ENCODE measurements at regions not wholly inside any gene's neighbourhood (a gene's known extent, or its start where the extent isn't known, plus 50 kb on each side); places are given as distances from the start of the nearest gene placed in this dataset.

DNA sequence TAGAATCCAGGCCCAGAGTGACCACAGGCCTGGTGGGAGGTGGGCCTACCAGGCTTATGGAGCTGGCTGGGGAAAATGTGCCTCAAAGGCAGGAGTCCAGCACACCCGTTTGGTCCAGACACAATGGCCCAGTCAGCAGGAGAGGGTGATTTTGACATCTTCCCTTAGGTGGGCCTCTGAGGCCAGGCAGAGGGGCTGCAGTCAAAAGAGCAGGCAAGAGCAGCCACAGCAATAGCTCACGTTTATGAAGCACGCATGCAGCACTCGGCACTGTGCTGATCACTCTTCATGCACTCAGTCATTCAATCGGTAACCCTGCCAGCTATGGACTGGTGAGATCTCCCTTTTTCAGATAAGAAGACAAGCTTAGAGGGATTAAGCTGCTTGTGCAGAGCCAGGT is 146.8 kb downstream of the LRIG2 start (continued):
- TF ChIP-seq, protein P1, sequence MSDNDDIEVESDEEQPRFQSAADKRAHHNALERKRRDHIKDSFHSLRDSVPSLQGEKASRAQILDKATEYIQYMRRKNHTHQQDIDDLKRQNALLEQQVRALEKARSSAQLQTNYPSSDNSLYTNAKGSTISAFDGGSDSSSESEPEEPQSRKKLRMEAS (IDR thresholded peaks at IDR 0.05) = no peak
- no peak for TF ChIP-seq ASH2L (IDR thresholded peaks at IDR 0.05; ENCODE audit: low read length)
- TF ChIP-seq, protein P2, sequence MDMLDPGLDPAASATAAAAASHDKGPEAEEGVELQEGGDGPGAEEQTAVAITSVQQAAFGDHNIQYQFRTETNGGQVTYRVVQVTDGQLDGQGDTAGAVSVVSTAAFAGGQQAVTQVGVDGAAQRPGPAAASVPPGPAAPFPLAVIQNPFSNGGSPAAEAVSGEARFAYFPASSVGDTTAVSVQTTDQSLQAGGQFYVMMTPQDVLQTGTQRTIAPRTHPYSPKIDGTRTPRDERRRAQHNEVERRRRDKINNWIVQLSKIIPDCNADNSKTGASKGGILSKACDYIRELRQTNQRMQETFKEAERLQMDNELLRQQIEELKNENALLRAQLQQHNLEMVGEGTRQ (IDR thresholded peaks at IDR 0.05; ENCODE audit: low read length) = no peak
- TF ChIP-seq MAFK (IDR thresholded peaks at IDR 0.05; ENCODE audit: low read depth, low read length) = no peak

All from H1 (cell line).